Breast epithelium (tissue), 4 donors: ENCODE measurements at regions not wholly inside any gene's neighbourhood (a gene's known extent, or its start where the extent isn't known, plus 50 kb on each side); places are given as distances from the start of the nearest gene placed in this dataset.

Experiments
- DNase-seq, 2 donors: peaks; one replicate each; pipeline ENCODE4 v3.0.0-alpha.2; 2019; ENCODE audit warnings: low spot score in 2 of 2
- H3K27ac ChIP-seq, 2 donors: fragments of 200-600 bp; sonication (generic) in 1 of 2; one replicate each; pipeline ENCODE4 v1.5.1; 2016 to 2019; ENCODE audit warnings: mild to moderate bottlenecking in 1 of 2
- H3K27me3 ChIP-seq, 2 donors: fragments of 200-600 bp; sonication (generic) in 1 of 2; one replicate each; pipeline versions ENCODE4 v1.5.1 to v1.6.0; 2017 to 2019; ENCODE audit warnings: control low read depth in 1 of 2, mild to moderate bottlenecking in 1 of 2
- H3K36me3 ChIP-seq: fragments of 200-600 bp; one replicate; pipeline ENCODE4 v1.5.1; 2019
- H3K4me1 ChIP-seq, 2 donors: fragments of 200-600 bp; sonication (generic); one replicate each; pipeline ENCODE4 v1.5.1; 2016 to 2019; ENCODE audit warnings: control low read depth in 1 of 2
- H3K4me3 ChIP-seq, 3 donors: fragments of 200-600 bp; sonication (generic); 1 replicate in 2 of 3; 2 replicates in 1 of 3; pipeline ENCODE4 v1.5.1; 2016 to 2019; ENCODE audit warnings: mild to moderate bottlenecking in 3 of 3, moderate library complexity in 2 of 3
- H3K9me3 ChIP-seq, 2 donors: fragments of 200-600 bp; sonication (generic) in 1 of 2; one replicate each; pipeline ENCODE4 v1.5.1; 2016 to 2019; ENCODE audit warnings: control low read depth in 1 of 2
- POLR2A ChIP-seq: fragments of 450-650 bp; IDR thresholded peaks from one replicate; pipeline ENCODE4 v1.6.1; 2016; ENCODE audit warnings: antibody characterized with exemption, mild to moderate bottlenecking, moderate library complexity
- POLR2AphosphoS5 ChIP-seq, 3 donors: sonication (generic); formaldehyde crosslinking; IDR thresholded peaks; one replicate each; pipeline ENCODE4 v1.6.1; 2017; ENCODE audit warnings: antibody characterized with exemption in 3 of 3
- intact Hi-C: fragments of 100-400 bp; cut with DNase I; formaldehyde crosslinking; loops from one replicate; pipeline ENCODE4 v1.15.1; 2023; ENCODE audit warnings: low total_unique reads
- TF ChIP-seq, protein P1 (sequence below), 3 donors: fragments of 450-650 bp; IDR thresholded peaks; one replicate each; pipeline ENCODE4 v1.5.1; 2016 to 2017; ENCODE audit warnings: antibody characterized with exemption in 3 of 3, mild to moderate bottlenecking in 3 of 3, moderate library complexity in 3 of 3

DNA sequence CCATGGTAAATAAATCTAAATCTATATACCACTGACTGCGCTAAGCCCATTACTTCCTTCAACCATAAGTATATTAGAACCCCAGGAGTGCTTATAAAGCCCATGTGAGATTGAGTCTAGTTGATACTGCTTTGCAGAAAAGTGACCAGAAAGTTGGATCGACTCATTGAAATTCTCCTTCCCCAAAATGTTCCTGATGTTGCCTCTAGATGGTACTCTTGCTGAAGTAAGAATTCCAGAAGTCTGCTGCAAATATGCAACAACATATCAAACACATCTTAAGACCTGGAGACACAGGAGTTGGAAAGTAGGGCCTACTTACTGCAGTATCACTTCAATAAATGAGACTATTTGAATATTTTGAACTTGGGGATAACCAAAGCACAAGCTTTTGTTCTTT lies 550.8 kb downstream of the IPMK start:
- Histone ChIP-seq H3K36me3 (no peaks in the 10 kb centered on the region), H3K4me3 (no peak overlapping the region), H3K27me3 (no peaks in the 10 kb centered on the region), H3K4me1 (no peaks in the 10 kb centered on the region), H3K27ac (no peak overlapping the region), H3K9me3 (peaks cover 0 to 7% of the 10 kb centered on the region in 2 donors)
- TF ChIP-seq, protein P1, sequence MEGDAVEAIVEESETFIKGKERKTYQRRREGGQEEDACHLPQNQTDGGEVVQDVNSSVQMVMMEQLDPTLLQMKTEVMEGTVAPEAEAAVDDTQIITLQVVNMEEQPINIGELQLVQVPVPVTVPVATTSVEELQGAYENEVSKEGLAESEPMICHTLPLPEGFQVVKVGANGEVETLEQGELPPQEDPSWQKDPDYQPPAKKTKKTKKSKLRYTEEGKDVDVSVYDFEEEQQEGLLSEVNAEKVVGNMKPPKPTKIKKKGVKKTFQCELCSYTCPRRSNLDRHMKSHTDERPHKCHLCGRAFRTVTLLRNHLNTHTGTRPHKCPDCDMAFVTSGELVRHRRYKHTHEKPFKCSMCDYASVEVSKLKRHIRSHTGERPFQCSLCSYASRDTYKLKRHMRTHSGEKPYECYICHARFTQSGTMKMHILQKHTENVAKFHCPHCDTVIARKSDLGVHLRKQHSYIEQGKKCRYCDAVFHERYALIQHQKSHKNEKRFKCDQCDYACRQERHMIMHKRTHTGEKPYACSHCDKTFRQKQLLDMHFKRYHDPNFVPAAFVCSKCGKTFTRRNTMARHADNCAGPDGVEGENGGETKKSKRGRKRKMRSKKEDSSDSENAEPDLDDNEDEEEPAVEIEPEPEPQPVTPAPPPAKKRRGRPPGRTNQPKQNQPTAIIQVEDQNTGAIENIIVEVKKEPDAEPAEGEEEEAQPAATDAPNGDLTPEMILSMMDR (IDR thresholded peaks at IDR 0.05): no peak
- TF ChIP-seq POLR2A (no peak), POLR2AphosphoS5 (IDR thresholded peaks at IDR 0.05) (no peak)
- no peak for DNase-seq
- intact Hi-C loops: no loop called here

- no peaks in the 10 kb centered on the region for H3K4me1 ChIP-seq
- no peaks in the 10 kb centered on the region for H3K36me3 ChIP-seq
- H3K27ac ChIP-seq: no peak overlapping the region
- intact Hi-C loops: no loop called here
- TF ChIP-seq POLR2A: no peak
- TF ChIP-seq POLR2AphosphoS5 (IDR thresholded peaks at IDR 0.05): no peak
- TF ChIP-seq, protein P1 (IDR thresholded peaks at IDR 0.05): no peak
- H3K27me3 ChIP-seq: no peaks in the 10 kb centered on the region
- peaks cover 0 to 7% of the 10 kb centered on the region in 2 donors for H3K9me3 ChIP-seq
- no peak for DNase-seq
- no peak overlapping the region for H3K4me3 ChIP-seq
Observed at GRCh38 chr10:57715233-57715632, 552.5 kb downstream of the IPMK start.

DNA sequence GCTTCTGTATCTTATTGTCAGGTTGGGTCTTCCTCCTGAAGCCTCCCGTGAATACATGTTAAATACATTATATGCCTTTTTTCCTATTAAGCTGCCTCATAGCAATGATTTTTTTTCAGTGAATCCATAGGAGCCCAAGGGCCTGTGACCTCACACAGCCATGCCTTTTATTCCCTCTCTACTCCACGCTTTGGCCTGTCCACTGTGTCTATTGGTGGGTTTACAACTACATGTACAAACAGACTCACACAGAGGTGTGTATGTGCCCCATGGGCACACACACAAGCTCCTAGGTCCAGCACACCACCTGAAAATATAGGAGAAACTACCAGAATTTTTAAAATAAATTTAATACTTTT lies 560.4 kb downstream of the IPMK start:
- Histone ChIP-seq H3K4me1 (no peaks in the 10 kb centered on the region), H3K27ac (no peak overlapping the region), H3K36me3 (no peaks in the 10 kb centered on the region), H3K27me3 (no peaks in the 10 kb centered on the region), H3K4me3 (no peak overlapping the region), H3K9me3 (no peaks in the 10 kb centered on the region)
- DNase-seq: no peak
- intact Hi-C loops: no loop called here
- TF ChIP-seq, protein P1 (IDR thresholded peaks at IDR 0.05): no peak
- TF ChIP-seq POLR2A: no peak
- no peak for TF ChIP-seq POLR2AphosphoS5 (IDR thresholded peaks at IDR 0.05)

- Histone ChIP-seq H3K27ac (no peak overlapping the region), H3K36me3 (no peaks in the 10 kb centered on the region), H3K9me3 (no peaks in the 10 kb centered on the region), H3K27me3 (no peaks in the 10 kb centered on the region), H3K4me1 (no peaks in the 10 kb centered on the region), H3K4me3 (no peak overlapping the region)
- no peak for DNase-seq
- TF ChIP-seq POLR2A (no peak), POLR2AphosphoS5 (IDR thresholded peaks at IDR 0.05) (no peak)
- TF ChIP-seq, protein P1 (IDR thresholded peaks at IDR 0.05): no peak
- intact Hi-C loops: no loop called here
Observed at GRCh38 chr10:57706576-57707299, 561.0 kb downstream of the IPMK start.

DNA sequence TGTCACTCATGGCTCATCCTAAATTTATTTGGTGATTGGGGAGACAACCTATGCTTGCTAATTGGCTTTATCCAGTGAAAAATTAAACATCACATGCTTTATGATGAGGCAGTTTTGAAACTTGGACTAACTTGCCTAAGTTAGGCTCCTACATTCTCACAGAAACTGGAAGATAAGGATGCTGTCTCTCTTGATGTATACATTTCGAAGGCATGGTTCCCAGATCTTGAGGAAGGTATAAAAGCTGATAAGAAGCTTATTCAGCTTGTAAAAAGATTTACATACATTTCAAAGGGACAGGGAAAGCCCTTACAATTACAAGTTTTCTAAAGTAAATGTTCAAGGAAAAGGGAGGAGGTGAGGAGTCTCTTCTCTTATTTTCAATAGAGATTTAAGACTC lies 561.7 kb downstream of the IPMK start:
- H3K4me3 ChIP-seq: no peak overlapping the region
- no peak for DNase-seq
- H3K27ac ChIP-seq: no peak overlapping the region
- no peaks in the 10 kb centered on the region for H3K4me1 ChIP-seq
- TF ChIP-seq, protein P1 (IDR thresholded peaks at IDR 0.05): no peak
- TF ChIP-seq POLR2A (no peak), POLR2AphosphoS5 (IDR thresholded peaks at IDR 0.05) (no peak)
- intact Hi-C loops: no loop called here
- H3K9me3 ChIP-seq: no peaks in the 10 kb centered on the region
- no peaks in the 10 kb centered on the region for H3K36me3 ChIP-seq
- no peaks in the 10 kb centered on the region for H3K27me3 ChIP-seq
